ENCODE measurements at regions not wholly inside any gene's neighbourhood (a gene's known extent, or its start where the extent isn't known, plus 50 kb on each side); places are given as distances from the start of the nearest gene placed in this dataset.

DNA sequence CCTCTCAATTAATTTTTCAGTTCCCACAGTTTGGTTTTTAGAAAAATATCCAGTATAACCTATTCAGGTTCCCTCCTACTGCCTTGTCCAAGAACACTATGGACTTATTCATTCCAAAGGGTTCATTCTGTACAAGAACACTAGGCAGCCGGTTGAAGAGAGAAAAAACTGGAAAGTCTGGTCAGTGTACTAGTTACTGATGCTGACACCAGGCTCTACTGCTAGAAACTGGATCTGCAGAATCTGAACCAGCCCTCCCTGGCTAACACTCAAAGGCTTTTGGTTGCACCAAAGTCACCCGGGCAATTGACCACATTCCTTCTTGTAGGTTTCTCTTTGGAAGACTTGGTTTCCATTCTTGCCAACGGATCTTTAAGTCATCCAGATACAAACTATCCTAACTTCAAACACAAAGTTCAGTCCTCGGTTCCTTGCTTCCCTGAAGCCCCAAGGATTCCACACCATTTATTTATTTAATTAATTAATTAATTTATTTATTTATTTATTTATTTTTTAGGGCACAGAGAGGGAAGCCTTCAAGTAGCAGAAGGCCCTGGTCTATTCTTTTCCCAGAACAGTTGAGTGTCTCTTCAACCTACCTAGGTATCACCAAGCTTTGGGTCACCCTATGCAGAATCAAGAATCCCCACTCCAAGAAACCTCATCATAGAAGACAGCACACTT is 268.1 kb downstream of the ADGB start:
- SMC1A ChIA-PET (ENCODE audit: uncharacterized antibody, unreplicated experiment): no interaction called here
- intact Hi-C loops (cut with micrococcal nuclease; ENCODE audit: unreplicated experiment): no loop called here
- Histone ChIP-seq H2AFZ (ENCODE audit: control insufficient read depth, low read depth, low read length) (no peak overlapping the region), H3K4me2 (ENCODE audit: control insufficient read depth, insufficient read depth) (no peak overlapping the region), H3K36me3 (ENCODE audit: control insufficient read depth in 2 of 2, insufficient read depth in 2 of 2, low read length in 1 of 2) (no peaks in the 10 kb centered on the region), H3K9ac (ENCODE audit: control insufficient read depth, insufficient read depth, low read length) (no peak overlapping the region), H3K79me2 (ENCODE audit: control insufficient read depth, insufficient read depth, low read length) (no peaks in the 10 kb centered on the region), H4K20me1 (ENCODE audit: control insufficient read depth, insufficient read depth) (no peaks in the 10 kb centered on the region), H3K4me3 (no peak overlapping the region), H3K27me3 (replicated peaks in 1 of 2; ENCODE audit: control insufficient read depth in 2 of 2, insufficient read depth in 2 of 2, low read length in 1 of 2) (no peaks in the 10 kb centered on the region), H3K4me1 (ENCODE audit: control insufficient read depth, insufficient read depth, low read length) (no peaks in the 10 kb centered on the region), H3K9me3 (replicated peaks; ENCODE audit: control insufficient read depth, insufficient read depth, low read length) (no peaks in the 10 kb centered on the region), H3K27ac (ENCODE audit: control insufficient read depth, insufficient read depth) (no peak overlapping the region)
- no peak for ATAC-seq
- no peak for FAIRE-seq
- RAD21 ChIA-PET (ENCODE audit: unreplicated experiment): no interaction called here
- 65% methylated on average over 4 of the region's 4 CpGs for WGBS (ENCODE audit: insufficient coverage, insufficient replicate concordance, low lambda C conversion rate, missing lambda C conversion rate)
- no peak for TF ChIP-seq RAD51 (IDR thresholded peaks at IDR 0.05)
- CTCF ChIA-PET: no interaction called here
- BruUV-seq (replicated peaks): no TSS peak
- no peak for DNase-seq (ENCODE audit: low read depth, low spot score)
- in situ Hi-C loops (cut with MboI): no loop called here
- POLR2A ChIA-PET: no interaction called here

DNA sequence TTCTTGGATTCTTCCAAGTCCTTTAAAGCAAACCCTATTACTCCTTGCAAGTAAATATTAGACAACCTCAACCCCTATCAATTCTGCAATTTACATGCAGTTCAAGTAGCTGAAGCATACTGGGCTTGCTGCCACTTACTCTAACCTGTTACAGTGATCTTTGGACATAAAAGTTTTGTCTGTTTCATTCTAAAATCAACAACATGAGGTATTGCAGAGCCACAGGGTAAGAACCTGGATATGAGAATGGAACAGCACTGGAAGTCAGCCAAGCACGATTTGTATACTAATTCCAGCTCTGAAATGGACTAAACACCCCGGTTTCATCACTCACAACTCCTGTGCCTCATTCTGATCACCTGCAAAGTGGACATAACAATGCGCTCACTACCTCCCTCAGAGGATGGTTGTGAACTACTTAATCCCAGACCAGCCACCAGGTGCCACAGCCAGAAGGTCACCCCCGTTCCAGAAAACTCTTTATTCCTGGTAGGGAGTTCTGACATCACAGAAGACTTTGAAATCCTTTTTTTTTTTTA is 270.0 kb downstream of the ADGB start:
- CTCF ChIA-PET: no interaction called here
- Histone ChIP-seq H3K27ac (ENCODE audit: control insufficient read depth, insufficient read depth) (no peak overlapping the region), H3K4me1 (ENCODE audit: control insufficient read depth, insufficient read depth, low read length) (no peaks in the 10 kb centered on the region), H3K36me3 (ENCODE audit: control insufficient read depth in 2 of 2, insufficient read depth in 2 of 2, low read length in 1 of 2) (no peaks in the 10 kb centered on the region), H2AFZ (ENCODE audit: control insufficient read depth, low read depth, low read length) (no peak overlapping the region), H3K4me2 (ENCODE audit: control insufficient read depth, insufficient read depth) (no peak overlapping the region), H3K4me3 (no peak overlapping the region), H3K9me3 (replicated peaks; ENCODE audit: control insufficient read depth, insufficient read depth, low read length) (no peaks in the 10 kb centered on the region), H3K27me3 (replicated peaks in 1 of 2; ENCODE audit: control insufficient read depth in 2 of 2, insufficient read depth in 2 of 2, low read length in 1 of 2) (no peaks in the 10 kb centered on the region), H4K20me1 (ENCODE audit: control insufficient read depth, insufficient read depth) (no peaks in the 10 kb centered on the region), H3K79me2 (ENCODE audit: control insufficient read depth, insufficient read depth, low read length) (no peaks in the 10 kb centered on the region), H3K9ac (ENCODE audit: control insufficient read depth, insufficient read depth, low read length) (no peak overlapping the region)
- no peak for TF ChIP-seq NR2C1 (IDR thresholded peaks at IDR 0.05)
- no peak for TF ChIP-seq ASH2L (IDR thresholded peaks at IDR 0.05; ENCODE audit: borderline replicate concordance, low read depth)
- no peak for TF ChIP-seq TCF3 (IDR thresholded peaks at IDR 0.05; ENCODE audit: borderline replicate concordance, insufficient read depth, low read depth, low read length)
- no peak for TF ChIP-seq FOS (IDR thresholded peaks at IDR 0.05; ENCODE audit: borderline replicate concordance, extremely low read depth, insufficient read length)
- SMC1A ChIA-PET (ENCODE audit: uncharacterized antibody, unreplicated experiment): no interaction called here
- RAD21 ChIA-PET (ENCODE audit: unreplicated experiment): no interaction called here
- no peak for FAIRE-seq
- intact Hi-C loops (cut with micrococcal nuclease; ENCODE audit: unreplicated experiment): no loop called here
- in situ Hi-C loops (cut with MboI): no loop called here
- no peak for ATAC-seq
- POLR2A ChIA-PET: no interaction called here
- DNase-seq (ENCODE audit: low read depth, low spot score): no peak
- 38% methylated on average over 4 of the region's 4 CpGs for WGBS (ENCODE audit: insufficient coverage, insufficient replicate concordance, low lambda C conversion rate, missing lambda C conversion rate)
- BruUV-seq (replicated peaks): no TSS peak

Data from GM12878 (cell line).